ENCODE measurements at regions not wholly inside any gene's neighbourhood (a gene's known extent, or its start where the extent isn't known, plus 50 kb on each side); places are given as distances from the start of the nearest gene placed in this dataset.

DNA sequence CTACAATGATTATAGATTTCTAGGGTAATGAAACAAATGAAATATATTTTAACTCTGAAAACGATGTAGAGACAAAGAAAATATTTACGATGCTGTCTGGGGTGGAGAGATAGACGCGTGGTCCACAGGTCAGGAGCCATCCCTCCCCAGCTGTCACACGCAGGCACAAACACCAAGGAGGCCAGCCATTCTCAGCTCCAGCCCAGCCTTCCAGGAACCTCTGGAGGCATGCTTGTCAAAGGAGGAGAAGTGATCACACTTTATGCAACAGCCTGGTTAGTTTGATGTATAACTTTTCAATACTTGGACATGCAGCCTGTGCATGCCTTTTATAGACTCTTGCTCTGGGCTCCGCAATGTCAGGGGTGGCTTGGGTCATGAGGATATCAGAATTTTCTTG lies 391.5 kb upstream of the MGMT start:
- H3K27ac ChIP-seq (ENCODE audit: insufficient read depth, low read depth, low read length), result no peak overlapping the region
- DNase-seq (ENCODE audit: low read depth, low spot score), result no peak
- no peaks in the 10 kb centered on the region for H3K9me1 ChIP-seq (replicated peaks; ENCODE audit: control insufficient read depth, extremely low read depth, insufficient read depth, low read length)
- H2AFZ ChIP-seq (ENCODE audit: low read depth, low read length), result no peak overlapping the region
- intact Hi-C loops (cut with micrococcal nuclease), result no loop called here
- ChIA-PET POLR2A (no interaction called here), CTCF (no interaction called here)
- no peaks in the 10 kb centered on the region for H3K79me2 ChIP-seq (ENCODE audit: control insufficient read depth, insufficient read depth, low read length)
- no peak overlapping the region for H3K4me2 ChIP-seq (ENCODE audit: insufficient read depth, low read length)
- no peaks in the 10 kb centered on the region for H3K4me1 ChIP-seq (ENCODE audit: control insufficient read depth, extremely low read depth, insufficient read depth, low read length)
- H3K9ac ChIP-seq (replicated peaks; ENCODE audit: extremely low read depth, insufficient read depth, low read length), result no peak overlapping the region
- dilution Hi-C loops (cut with MboI; ENCODE audit: extremely low pct_ligation_motif_present, low sequenced_read_pairs), result no loop called here
- no peaks in the 10 kb centered on the region for H4K20me1 ChIP-seq (replicated peaks; ENCODE audit: control insufficient read depth, extremely low read depth, insufficient read depth, low read length)
- H3K36me3 ChIP-seq (ENCODE audit: control insufficient read depth in 2 of 2, extremely low read depth in 1 of 2, insufficient read depth in 2 of 2, low read length in 2 of 2), result no peaks in the 10 kb centered on the region
- no peak for FAIRE-seq
- no peaks in the 10 kb centered on the region for H3K9me3 ChIP-seq (replicated peaks; ENCODE audit: control insufficient read depth, insufficient read depth, low read length)
- H3K4me3 ChIP-seq (replicated peaks in 1 of 3; ENCODE audit: insufficient read depth in 1 of 3, low read depth in 1 of 3, low read length in 3 of 3), result no peak overlapping the region
- BruUV-seq (replicated peaks), result no TSS peak
- H3K27me3 ChIP-seq (ENCODE audit: control insufficient read depth in 2 of 2, insufficient read depth in 2 of 2, low read length in 2 of 2), result no peaks in the 10 kb centered on the region
- TF ChIP-seq GATA2 (IDR thresholded peaks at IDR 0.05; ENCODE audit: insufficient read depth, insufficient read length, low read depth, low read length) (no peak), MAX (IDR thresholded peaks at IDR 0.05; ENCODE audit: insufficient read depth, insufficient read length) (no peak), EZH2 (IDR thresholded peaks at IDR 0.05; ENCODE audit: borderline replicate concordance, low read depth, low read length, severe bottlenecking) (no peak), POLR2A (IDR thresholded peaks at IDR 0.05; ENCODE audit: low read depth, low read length) (no peak), MYC (IDR thresholded peaks at IDR 0.05; ENCODE audit: low read depth, low read length) (no peak), FOS (IDR thresholded peaks at IDR 0.05; ENCODE audit: borderline replicate concordance, insufficient read depth, low read length) (no peak), CTCF (IDR thresholded peaks at IDR 0.05; ENCODE audit: extremely low read depth in 1 of 2, insufficient read depth in 1 of 2, low read depth in 1 of 2, low read length in 2 of 2) (no peak), POLR2AphosphoS5 (IDR thresholded peaks at IDR 0.05; ENCODE audit: insufficient read depth, low read depth, low read length) (no peak)
